ENCODE measurements at regions not wholly inside any gene's neighbourhood (a gene's known extent, or its start where the extent isn't known, plus 50 kb on each side); places are given as distances from the start of the nearest gene placed in this dataset.

- H3K27me3 ChIP-seq (ENCODE audit: control insufficient read depth in 3 of 3, insufficient read depth in 3 of 3, low read length in 2 of 3) = no peaks in the 10 kb centered on the region
- H3K4me3 ChIP-seq = no peak overlapping the region
- DNase-seq (no peak), ATAC-seq (ENCODE audit: insufficient read depth, low FRiP score) (no peak)
- no peak overlapping the region for H3K27ac ChIP-seq (ENCODE audit: low read depth in 1 of 2, low read length in 1 of 2)
- no peak for TF ChIP-seq CTCF (IDR thresholded peaks at IDR 0.05; ENCODE audit: control extremely low read depth, extremely low read depth)
- 76 to 81% methylated on average over 4 of the region's 4 CpGs for WGBS, 2 donors
- H3K36me3 ChIP-seq (ENCODE audit: control insufficient read depth in 4 of 4, insufficient read depth in 4 of 4, low read length in 4 of 4) = no peaks in the 10 kb centered on the region
- no peaks in the 10 kb centered on the region for H3K9me3 ChIP-seq (ENCODE audit: control insufficient read depth in 4 of 4, insufficient read depth in 3 of 4, low read length in 3 of 4)
- H3K9ac ChIP-seq (ENCODE audit: insufficient read depth in 1 of 2, low read length in 2 of 2) = no peak overlapping the region
- H3K4me1 ChIP-seq (ENCODE audit: control insufficient read depth in 5 of 5, insufficient read depth in 5 of 5, low read length in 5 of 5) = peaks cover 0 to 2% (median 0%) of the 10 kb centered on the region in 5 donors
Observed at GRCh38 chr6:1487239-1487638, 97.9 kb downstream of the FOXF2 start.

GRCh38 chr6:1491025-1491424 is 101.6 kb downstream of the FOXF2 start:
- ATAC-seq (ENCODE audit: insufficient read depth, low FRiP score) (no peak), DNase-seq (no peak)
- no peak for TF ChIP-seq CTCF (IDR thresholded peaks at IDR 0.05; ENCODE audit: control extremely low read depth, extremely low read depth)
- Histone ChIP-seq H3K27ac (ENCODE audit: low read depth in 1 of 2, low read length in 1 of 2) (no peak overlapping the region), H3K36me3 (ENCODE audit: control insufficient read depth in 4 of 4, insufficient read depth in 4 of 4, low read length in 4 of 4) (no peaks in the 10 kb centered on the region), H3K9me3 (ENCODE audit: control insufficient read depth in 4 of 4, insufficient read depth in 3 of 4, low read length in 3 of 4) (peaks cover 0 to 12% (median 2%) of the 10 kb centered on the region in 4 donors), H3K27me3 (ENCODE audit: control insufficient read depth in 3 of 3, insufficient read depth in 3 of 3, low read length in 2 of 3) (no peaks in the 10 kb centered on the region), H3K9ac (ENCODE audit: insufficient read depth in 1 of 2, low read length in 2 of 2) (no peak overlapping the region), H3K4me1 (ENCODE audit: control insufficient read depth in 5 of 5, insufficient read depth in 5 of 5, low read length in 5 of 5) (peaks cover 0 to 2% (median 0%) of the 10 kb centered on the region in 5 donors), H3K4me3 (no peak overlapping the region)
- whole genome bisulfite sequencing, 2 donors = 95 to 98% methylated on average over 11 of the region's 11 CpGs

GRCh38 chr6:1491591-1492319 is 102.4 kb downstream of the FOXF2 start:
- 86 to 91% methylated on average over 10 of the region's 10 CpGs for WGBS, 2 donors
- Histone ChIP-seq H3K4me3 (no peak overlapping the region), H3K9ac (ENCODE audit: insufficient read depth in 1 of 2, low read length in 2 of 2) (no peak overlapping the region), H3K27me3 (ENCODE audit: control insufficient read depth in 3 of 3, insufficient read depth in 3 of 3, low read length in 2 of 3) (no peaks in the 10 kb centered on the region), H3K36me3 (ENCODE audit: control insufficient read depth in 4 of 4, insufficient read depth in 4 of 4, low read length in 4 of 4) (no peaks in the 10 kb centered on the region), H3K27ac (ENCODE audit: low read depth in 1 of 2, low read length in 1 of 2) (no peak overlapping the region), H3K9me3 (ENCODE audit: control insufficient read depth in 4 of 4, insufficient read depth in 3 of 4, low read length in 3 of 4) (peaks cover 0 to 13% (median 2%) of the 10 kb centered on the region in 4 donors), H3K4me1 (ENCODE audit: control insufficient read depth in 5 of 5, insufficient read depth in 5 of 5, low read length in 5 of 5) (peaks cover 0 to 2% (median 0%) of the 10 kb centered on the region in 5 donors)
- ATAC-seq (ENCODE audit: insufficient read depth, low FRiP score) (no peak), DNase-seq (no peak)
- no peak for TF ChIP-seq CTCF (IDR thresholded peaks at IDR 0.05; ENCODE audit: control extremely low read depth, extremely low read depth)

Measured in lung (tissue), 11 donors.